Astrocyte (in vitro differentiated cells and primary cell): ENCODE measurements at regions not wholly inside any gene's neighbourhood (a gene's known extent, or its start where the extent isn't known, plus 50 kb on each side); places are given as distances from the start of the nearest gene placed in this dataset.

Experiments
- EZH2 ChIP-seq: IDR thresholded peaks from 2 replicates; pipeline ENCODE4 v1.6.1; 2012; ENCODE audit warnings: mild to moderate bottlenecking, low read length, inconsistent platforms; ENCODE audit not compliant: insufficient read depth
- TF ChIP-seq, protein P1 (sequence below): IDR thresholded peaks from 2 replicates; pipeline ENCODE4 v1.5.1; 2011; ENCODE audit warnings: low read depth, mild to moderate bottlenecking, inconsistent platforms, low read length, moderate library complexity; ENCODE audit not compliant: insufficient read depth

DNA sequence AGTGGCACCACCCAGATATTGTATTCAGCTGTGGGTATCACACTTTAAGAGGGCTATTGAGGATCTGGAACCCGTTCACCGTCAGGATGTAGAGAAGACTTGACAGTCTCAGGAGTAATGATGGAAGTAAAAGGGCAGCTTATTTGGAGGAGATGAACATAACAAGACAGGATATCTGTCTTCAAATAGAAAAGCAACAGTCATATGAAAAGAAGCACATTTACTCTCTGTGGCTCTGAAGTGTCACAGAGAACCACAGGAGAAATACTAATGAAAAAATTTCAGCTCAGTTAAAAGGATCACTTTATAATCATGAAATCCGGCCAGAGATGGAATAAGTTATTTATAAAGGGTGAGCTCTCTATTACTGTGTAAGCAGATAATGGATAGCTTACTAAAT, 200.8 kb downstream of the FAM76B start:
- TF ChIP-seq, protein P1, sequence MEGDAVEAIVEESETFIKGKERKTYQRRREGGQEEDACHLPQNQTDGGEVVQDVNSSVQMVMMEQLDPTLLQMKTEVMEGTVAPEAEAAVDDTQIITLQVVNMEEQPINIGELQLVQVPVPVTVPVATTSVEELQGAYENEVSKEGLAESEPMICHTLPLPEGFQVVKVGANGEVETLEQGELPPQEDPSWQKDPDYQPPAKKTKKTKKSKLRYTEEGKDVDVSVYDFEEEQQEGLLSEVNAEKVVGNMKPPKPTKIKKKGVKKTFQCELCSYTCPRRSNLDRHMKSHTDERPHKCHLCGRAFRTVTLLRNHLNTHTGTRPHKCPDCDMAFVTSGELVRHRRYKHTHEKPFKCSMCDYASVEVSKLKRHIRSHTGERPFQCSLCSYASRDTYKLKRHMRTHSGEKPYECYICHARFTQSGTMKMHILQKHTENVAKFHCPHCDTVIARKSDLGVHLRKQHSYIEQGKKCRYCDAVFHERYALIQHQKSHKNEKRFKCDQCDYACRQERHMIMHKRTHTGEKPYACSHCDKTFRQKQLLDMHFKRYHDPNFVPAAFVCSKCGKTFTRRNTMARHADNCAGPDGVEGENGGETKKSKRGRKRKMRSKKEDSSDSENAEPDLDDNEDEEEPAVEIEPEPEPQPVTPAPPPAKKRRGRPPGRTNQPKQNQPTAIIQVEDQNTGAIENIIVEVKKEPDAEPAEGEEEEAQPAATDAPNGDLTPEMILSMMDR: no peak
- no peak for TF ChIP-seq EZH2
